Left ventricle myocardium inferior (tissue), 1 donor: ENCODE measurements at regions not wholly inside any gene's neighbourhood (a gene's known extent, or its start where the extent isn't known, plus 50 kb on each side); places are given as distances from the start of the nearest gene placed in this dataset.

Experiments
- DNase-seq: peaks from one replicate; pipeline ENCODE4 v3.0.0-alpha.2; 2020
- H3K27ac ChIP-seq: fragments of 200-600 bp; replicated peaks from 2 replicates; pipeline ENCODE4 v1.8.0; 2021
- H3K27me3 ChIP-seq: fragments of 200-600 bp; 2 replicates; pipeline ENCODE4 v1.8.0; 2021; ENCODE audit warnings: low read depth
- H3K36me3 ChIP-seq: fragments of 200-600 bp; 2 replicates; pipeline ENCODE4 v1.8.0; 2021
- H3K4me1 ChIP-seq: fragments of 200-600 bp; 2 replicates; pipeline ENCODE4 v1.8.0; 2021
- H3K4me3 ChIP-seq: fragments of 200-600 bp; 2 replicates; pipeline ENCODE4 v1.8.0; 2021; ENCODE audit warnings: mild to moderate bottlenecking, moderate library complexity
- H3K9me3 ChIP-seq: fragments of 200-600 bp; replicated peaks from 2 replicates; pipeline ENCODE4 v1.8.0; 2021
- intact Hi-C: fragments of 100-400 bp; cut with micrococcal nuclease; formaldehyde crosslinking; loops from one replicate; pipeline ENCODE4 v1.11.0; 2022
- TF ChIP-seq, protein P1 (sequence below): fragments of 200-600 bp; IDR thresholded peaks from 2 replicates; pipeline ENCODE4 v1.8.0; 2021; ENCODE audit warnings: antibody characterized with exemption, mild to moderate bottlenecking, borderline replicate concordance
- donor health status: DM: no; HTN: yes; CAD: no; lungs with severe emphysema.

DNA sequence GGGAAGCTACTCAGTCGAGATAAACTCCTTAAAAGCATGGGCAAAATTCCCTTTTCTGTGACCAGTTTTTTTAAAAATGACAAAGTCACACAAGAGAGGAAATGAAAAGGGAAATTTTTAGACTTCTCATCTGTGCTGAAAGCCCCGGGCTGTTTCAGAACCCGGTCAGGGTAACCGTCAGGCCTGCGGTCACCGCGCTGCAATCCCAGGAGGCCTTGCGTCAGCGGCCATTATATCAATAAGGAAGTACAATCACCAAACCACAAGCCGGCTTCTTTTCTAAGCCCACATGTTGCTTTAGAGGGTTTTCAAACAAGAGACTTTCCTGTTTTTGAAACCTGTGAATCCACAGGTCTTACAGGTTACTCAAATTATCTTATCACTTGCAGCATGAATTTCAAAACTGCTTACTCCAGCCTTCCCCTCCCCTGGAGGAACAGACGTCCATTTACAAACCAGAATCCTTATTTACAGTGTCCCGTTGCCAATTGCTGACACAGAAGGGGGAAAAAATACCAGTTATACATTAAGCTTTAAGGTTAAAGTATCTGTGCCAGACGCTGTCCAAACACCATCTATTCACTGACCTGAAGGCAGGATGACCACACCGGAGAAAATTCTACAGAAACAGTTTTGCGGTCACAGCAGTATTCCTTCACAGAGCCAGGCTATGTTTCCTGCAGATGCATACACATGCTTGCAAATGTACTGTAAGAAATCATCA lies 165.3 kb downstream of the TOMM20 start:
- intact Hi-C loops: loop anchor here (10.0 kb wide), 1 partner anchor 239 kb away; no protein-coding TSS in a partner anchor

DNA sequence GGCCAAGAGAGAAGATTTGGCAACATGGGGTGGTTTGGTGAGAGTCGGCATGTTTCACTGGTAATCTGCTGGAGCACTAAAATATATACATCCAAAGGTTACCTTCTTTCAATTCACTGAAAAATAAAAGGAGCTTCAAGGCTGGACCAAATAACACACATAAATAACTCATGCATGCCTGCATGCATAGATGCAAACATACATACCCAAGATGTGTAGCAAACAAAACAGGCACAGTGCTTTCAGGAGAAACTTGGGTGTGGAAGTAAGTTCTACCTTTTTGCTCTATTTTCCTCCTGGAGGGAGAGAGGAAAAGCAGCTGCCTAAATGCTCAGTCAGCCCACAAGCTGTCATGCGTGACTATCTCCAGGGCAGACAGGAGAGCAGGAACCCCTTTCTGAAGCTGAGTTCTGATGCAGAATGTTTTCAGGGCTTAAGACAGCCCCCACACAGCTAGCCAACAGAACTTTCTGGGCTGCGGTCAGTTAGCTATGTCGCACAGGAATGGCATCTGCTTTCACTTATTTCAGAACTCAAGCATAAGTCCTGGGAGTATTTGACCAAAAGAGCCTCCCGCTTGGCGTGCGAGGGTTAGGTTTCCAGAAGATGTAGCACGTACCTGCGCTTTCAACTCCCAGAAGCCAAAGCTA lies 166.2 kb downstream of the TOMM20 start:
- DNase-seq: no peak
- TF ChIP-seq, protein P1, sequence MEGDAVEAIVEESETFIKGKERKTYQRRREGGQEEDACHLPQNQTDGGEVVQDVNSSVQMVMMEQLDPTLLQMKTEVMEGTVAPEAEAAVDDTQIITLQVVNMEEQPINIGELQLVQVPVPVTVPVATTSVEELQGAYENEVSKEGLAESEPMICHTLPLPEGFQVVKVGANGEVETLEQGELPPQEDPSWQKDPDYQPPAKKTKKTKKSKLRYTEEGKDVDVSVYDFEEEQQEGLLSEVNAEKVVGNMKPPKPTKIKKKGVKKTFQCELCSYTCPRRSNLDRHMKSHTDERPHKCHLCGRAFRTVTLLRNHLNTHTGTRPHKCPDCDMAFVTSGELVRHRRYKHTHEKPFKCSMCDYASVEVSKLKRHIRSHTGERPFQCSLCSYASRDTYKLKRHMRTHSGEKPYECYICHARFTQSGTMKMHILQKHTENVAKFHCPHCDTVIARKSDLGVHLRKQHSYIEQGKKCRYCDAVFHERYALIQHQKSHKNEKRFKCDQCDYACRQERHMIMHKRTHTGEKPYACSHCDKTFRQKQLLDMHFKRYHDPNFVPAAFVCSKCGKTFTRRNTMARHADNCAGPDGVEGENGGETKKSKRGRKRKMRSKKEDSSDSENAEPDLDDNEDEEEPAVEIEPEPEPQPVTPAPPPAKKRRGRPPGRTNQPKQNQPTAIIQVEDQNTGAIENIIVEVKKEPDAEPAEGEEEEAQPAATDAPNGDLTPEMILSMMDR: no peak
- peaks cover 63% of the 10 kb centered on the region for H3K4me1 ChIP-seq
- H3K27me3 ChIP-seq: no peaks in the 10 kb centered on the region
- H3K9me3 ChIP-seq: no peaks in the 10 kb centered on the region
- intact Hi-C loops: loop anchor here (10.0 kb wide), 1 partner anchor 238 kb away; no protein-coding TSS in a partner anchor
- peak overlapping the region; percentile 18 for H3K4me3 ChIP-seq
- peak overlapping the region; percentile 87 for H3K27ac ChIP-seq
- H3K36me3 ChIP-seq: no peaks in the 10 kb centered on the region

More for the DNA sequence above, 165.3 kb downstream of the TOMM20 start:
- Histone ChIP-seq H3K27me3 (no peaks in the 10 kb centered on the region), H3K36me3 (no peaks in the 10 kb centered on the region), H3K9me3 (no peaks in the 10 kb centered on the region), H3K4me1 (peaks cover 59% of the 10 kb centered on the region), H3K27ac (peak overlapping the region; percentile 87), H3K4me3 (no peak overlapping the region)
- DNase-seq: peak; percentile 82
- TF ChIP-seq, protein P1: no peak

DNA sequence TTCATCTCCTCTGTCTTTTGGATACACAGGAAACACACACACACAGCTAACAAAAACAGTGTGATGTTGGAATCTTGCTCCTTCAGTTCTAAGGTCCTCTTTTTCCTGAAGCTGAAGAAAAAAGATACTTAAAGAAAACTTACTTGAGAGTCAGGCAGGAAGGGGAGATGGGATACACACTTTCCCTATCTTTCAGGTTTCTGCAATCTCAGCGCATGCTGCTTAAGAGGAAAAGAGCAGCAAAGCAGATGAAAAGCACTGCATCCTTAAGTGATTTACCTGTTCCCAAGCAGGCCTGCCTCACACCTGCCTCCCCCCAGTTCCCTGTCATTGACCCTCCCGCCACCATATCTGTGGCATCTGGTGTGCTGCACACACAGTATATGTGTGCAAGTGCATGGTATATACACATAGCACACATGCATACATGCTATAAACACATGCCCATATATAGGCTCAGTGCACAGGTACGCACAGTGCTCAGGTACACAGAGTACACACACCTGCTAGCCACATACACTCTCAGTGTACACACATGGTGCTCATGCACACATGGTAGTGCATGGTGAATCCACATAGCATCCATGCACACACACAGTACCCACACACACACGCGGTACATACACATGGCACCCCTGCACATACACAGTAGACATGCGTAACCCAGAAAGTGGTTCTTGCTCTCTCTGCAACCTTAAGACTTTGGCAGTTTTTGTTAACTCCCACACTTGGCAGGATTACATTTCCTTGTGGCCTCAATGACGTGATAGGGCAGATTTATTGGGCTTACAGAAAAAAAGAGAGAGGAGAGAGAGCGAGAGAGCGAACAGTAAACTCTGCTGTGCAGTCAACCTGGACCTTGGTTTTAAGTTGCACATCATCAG lies 166.9 kb downstream of the TOMM20 start:
- TF ChIP-seq, protein P1: no peak
- Histone ChIP-seq H3K9me3 (no peaks in the 10 kb centered on the region), H3K4me3 (peak overlapping the region; percentile 18), H3K27me3 (no peaks in the 10 kb centered on the region), H3K4me1 (peaks cover 71% of the 10 kb centered on the region), H3K27ac (peak overlapping the region; percentile 87), H3K36me3 (no peaks in the 10 kb centered on the region)
- intact Hi-C loops: loop anchor here (10.0 kb wide), 1 partner anchor 237 kb away; no protein-coding TSS in a partner anchor
- no peak for DNase-seq

DNA sequence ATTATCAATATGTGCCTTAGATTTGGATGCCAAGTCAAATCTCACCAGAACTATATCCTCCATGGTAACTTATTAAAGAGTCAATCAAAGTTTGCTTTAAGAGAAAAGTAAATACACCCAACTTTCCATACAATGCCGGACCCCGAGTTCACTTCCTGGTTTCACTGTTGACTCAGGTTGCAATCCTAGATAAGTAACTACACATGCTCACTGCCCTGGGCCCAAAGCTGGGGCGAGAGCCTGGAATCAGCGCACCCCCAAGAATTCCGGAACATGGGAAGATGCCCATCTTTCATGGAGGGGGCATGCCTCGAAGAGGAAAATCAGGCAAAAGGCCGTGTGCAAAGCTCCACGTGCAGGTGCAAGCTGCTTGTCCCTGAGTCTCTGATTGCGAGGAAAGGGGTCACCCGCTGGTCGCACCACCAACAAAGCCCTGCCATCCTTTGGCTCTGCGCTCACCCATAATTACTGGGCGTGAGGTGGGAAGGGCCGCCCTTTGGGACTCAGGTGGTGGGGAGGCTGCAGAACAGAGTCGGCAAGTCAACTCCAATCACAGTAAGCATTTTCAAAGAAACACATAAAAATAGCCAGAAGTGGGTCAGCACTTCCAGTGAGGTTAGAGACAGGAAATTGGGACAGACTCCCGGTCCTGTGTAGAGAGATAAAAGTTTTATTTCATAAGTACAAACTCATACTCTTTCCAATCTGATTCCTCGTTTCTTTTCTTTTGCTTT lies 167.7 kb downstream of the TOMM20 start:
- DNase-seq: no peak
- peak overlapping the region; percentile 87 for H3K27ac ChIP-seq
- peaks cover 77% of the 10 kb centered on the region for H3K4me1 ChIP-seq
- TF ChIP-seq, protein P1: no peak
- H3K9me3 ChIP-seq: no peaks in the 10 kb centered on the region
- intact Hi-C loops: loop anchor here (10.0 kb wide), 1 partner anchor 236 kb away; no protein-coding TSS in a partner anchor
- H3K4me3 ChIP-seq: peak overlapping the region; percentile 3
- no peaks in the 10 kb centered on the region for H3K27me3 ChIP-seq
- H3K36me3 ChIP-seq: no peaks in the 10 kb centered on the region
